ENCODE measurements at regions not wholly inside any gene's neighbourhood (a gene's known extent, or its start where the extent isn't known, plus 50 kb on each side); places are given as distances from the start of the nearest gene placed in this dataset.
"Not testable (repeated sequence)": the region's sequence is repeated elsewhere in the genome, so short reads cannot be mapped to it uniquely, and the experiment has no call there.

GRCh38 chr2:7866825-7867224 is 815.0 kb upstream of the ID2 start:
- DNase-seq, result no peak

DNA sequence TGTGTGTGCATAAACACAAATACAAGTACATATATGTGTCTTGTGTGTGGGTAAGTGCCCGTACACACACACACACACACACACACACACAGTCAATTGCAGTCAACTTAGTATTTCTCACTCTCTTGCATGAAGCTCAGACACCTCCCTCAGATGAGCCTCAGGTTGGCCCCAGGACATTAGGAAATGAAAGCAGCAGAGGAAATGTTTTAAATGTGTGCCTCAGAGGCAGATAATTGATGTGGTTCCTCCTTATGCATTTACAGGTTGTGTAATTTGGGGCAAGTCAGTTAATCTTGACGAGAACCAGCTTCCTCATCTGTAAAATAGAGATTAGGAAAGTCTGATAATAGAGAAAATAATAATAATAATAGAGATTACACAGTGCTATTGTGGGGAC is 814.0 kb upstream of the ID2 start:
- DNase-seq, result no peak

DNA sequence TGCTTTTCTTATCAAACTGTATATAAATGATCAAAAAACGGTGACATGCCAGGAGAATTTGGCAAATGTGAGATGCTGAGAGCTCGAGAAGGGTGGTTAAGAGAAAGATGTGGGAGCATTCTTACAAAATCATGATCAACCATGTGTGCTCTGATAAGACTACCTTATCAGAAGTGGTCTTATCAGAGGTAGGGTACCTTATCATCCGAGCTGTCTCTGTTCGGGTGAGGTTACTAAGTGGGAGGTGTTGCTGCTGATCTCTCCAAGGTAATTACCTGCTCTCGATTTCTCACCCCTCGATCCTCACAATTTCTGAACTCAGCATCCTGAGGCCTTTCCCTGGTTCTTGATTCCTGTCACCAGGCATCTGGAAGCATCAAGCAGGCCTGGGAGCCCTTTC is 813.0 kb upstream of the ID2 start:
- DNase-seq, result no peak

- not testable (repeated sequence) for DNase-seq
Measured at GRCh38 chr2:7876445-7876844, 805.4 kb upstream of the ID2 start.

GRCh38 chr2:7878266-7878665 is 803.6 kb upstream of the ID2 start:
- not testable (repeated sequence) for DNase-seq

DNA sequence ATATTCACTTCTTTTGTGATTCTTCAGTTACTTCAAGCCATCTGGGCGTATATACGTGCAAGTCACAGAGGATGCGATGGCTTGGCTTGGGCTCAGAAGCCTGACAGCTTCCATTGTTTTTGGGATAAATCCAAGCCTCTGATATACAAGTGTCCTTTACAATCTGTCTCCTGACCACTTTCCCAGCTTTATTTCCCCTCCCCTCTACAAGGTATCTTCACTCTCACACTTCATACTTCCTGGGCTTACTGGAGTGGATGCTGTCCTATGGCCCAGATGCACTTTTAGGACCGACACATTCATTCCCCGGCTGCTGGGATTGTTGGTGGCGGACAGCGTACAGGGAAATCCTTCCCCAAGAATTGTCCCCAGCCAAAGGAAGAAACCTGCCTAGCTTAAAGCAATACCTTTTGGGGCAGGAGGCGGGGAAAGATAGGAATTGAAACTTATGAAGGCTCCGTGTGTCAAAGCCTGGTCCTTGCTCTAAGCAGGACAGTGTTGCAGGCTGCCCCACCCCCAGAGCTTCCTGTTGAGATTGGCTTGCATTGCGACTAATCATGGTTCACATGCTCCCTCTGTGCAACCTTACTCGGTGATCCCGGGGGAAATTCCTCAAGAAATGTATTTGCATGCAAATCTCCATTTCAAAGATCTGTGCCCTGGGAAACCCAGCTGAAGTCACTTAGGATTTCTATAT is 802.9 kb upstream of the ID2 start:
- DNase-seq, result no peak

DNA sequence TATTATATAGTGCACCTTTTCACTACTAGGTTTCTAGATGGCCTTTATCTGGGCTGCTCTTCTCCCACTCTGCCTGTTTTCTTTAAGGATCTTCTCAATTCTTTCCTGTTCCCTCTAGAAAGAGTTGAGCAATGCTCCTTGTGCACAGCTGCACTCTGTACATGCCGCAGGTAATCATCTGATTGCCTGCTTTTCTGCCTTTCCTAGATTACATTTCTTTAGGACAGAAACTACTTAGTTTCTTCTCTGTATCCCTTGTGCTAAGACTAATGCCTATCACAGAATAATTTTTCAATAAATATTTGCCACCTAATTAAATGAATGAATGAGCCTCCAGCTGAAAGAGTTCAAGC is 802.4 kb upstream of the ID2 start:
- no peak for DNase-seq

DNA sequence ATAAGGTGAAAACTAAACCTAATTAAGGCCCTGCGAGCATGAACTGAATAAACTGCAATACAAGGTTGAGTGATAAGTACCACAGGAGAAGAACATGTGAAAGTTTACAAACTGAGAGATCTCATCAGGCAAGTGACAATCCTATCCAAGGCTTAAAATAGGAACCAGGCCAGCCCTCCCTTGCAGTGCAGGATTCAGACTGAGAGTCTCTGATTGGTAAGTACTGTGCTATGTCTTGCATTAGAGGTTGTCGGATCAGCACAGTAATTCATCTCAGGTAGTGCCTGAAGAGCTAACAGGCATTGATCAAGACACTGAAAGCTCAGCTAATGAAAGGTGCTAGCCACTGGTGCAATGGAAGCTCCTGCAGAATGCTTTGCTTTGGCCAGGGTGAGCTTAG is 801.7 kb upstream of the ID2 start:
- no peak for DNase-seq

- DNase-seq, result peak; percentile 26
Measured at GRCh38 chr2:7880566-7880965, 801.3 kb upstream of the ID2 start.

- DNase-seq, result no peak
Measured at GRCh38 chr2:7881063-7881462, 800.8 kb upstream of the ID2 start.

DNA sequence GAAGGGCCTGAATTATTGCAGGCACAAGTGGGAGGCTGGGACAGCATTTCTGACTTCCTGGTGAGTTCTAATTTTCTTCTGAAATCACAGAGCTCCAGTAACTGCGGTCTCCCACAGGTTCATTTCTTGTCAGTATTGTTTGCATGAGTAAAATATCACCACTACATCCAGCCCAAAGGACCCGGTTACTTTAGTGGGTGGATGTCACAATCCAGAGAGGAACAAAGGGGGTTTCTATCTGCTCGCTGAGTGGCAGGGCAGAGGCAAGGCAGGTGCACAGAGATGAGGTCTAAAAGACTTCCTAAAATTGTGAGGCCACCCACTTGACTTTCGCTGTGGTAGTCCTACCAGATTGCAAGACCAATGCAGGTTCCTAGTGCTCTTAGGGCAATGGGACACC is 800.4 kb upstream of the ID2 start:
- DNase-seq, result no peak

DNA sequence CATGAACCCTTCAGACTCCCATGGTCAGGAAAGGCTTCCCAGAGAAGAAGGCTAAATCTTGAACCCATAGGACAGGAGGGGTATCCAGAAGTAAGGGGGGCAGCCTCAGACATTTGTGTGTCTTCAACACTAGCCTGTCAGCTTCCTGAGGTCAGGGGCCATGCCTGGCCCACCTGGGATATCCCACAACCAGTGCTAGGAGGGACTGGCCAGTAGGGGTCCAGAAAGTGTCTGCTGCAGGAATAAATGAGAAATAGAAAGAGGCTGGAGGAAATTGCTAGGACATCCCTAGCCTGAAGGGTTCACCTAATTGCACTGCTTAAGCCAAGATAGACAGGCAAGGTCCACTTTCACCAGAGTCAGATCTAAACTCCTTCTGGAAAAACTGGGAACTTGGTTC is 799.6 kb upstream of the ID2 start:
- no peak for DNase-seq

- DNase-seq, result no peak
Measured at GRCh38 chr2:7884338-7884737, 797.5 kb upstream of the ID2 start.

DNA sequence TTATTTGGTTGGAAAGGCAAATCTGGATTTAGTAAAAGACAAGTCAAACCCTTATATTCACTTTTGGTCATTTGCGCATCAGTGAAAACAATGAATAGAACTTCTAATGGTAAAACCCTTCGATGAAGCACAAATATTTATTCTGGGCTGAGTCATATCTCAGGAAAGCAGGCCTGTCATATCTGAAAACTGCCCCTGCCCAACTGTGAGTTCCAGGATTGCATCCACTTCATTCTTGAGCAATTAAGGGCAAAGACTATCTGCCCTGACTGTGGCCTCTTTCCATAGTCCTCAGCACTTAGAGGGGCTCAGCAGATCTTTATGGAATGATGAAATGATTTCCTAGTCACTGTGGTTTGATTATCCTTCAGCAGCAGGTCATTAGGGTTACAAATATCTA is 795.2 kb upstream of the ID2 start:
- no peak for DNase-seq

GRCh38 chr2:7887441-7887840 is 794.4 kb upstream of the ID2 start:
- DNase-seq, result no peak

- no peak for DNase-seq
Measured at GRCh38 chr2:7888876-7889275, 793.0 kb upstream of the ID2 start.

GRCh38 chr2:7891312-7891711 is 790.5 kb upstream of the ID2 start:
- DNase-seq, result no peak

DNA sequence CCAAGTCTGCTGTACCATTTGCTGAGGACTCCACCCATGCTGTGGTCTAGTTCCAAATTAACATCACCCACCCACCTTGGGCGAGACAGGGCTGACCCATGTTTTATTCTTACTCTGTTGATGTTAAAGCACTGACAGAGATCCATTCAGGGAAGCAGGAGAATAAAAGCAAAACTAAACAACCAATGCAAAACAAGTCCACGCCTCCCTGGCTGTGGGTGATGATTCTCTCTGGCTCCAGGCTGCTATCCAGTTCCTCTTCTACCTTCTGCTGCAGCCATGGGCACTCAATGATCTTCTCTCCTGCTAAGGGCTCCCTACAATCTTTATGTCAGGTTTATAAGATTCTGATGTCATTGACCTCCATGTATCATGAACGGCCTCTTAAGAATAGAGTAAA is 786.6 kb upstream of the ID2 start:
- no peak for DNase-seq

DNA sequence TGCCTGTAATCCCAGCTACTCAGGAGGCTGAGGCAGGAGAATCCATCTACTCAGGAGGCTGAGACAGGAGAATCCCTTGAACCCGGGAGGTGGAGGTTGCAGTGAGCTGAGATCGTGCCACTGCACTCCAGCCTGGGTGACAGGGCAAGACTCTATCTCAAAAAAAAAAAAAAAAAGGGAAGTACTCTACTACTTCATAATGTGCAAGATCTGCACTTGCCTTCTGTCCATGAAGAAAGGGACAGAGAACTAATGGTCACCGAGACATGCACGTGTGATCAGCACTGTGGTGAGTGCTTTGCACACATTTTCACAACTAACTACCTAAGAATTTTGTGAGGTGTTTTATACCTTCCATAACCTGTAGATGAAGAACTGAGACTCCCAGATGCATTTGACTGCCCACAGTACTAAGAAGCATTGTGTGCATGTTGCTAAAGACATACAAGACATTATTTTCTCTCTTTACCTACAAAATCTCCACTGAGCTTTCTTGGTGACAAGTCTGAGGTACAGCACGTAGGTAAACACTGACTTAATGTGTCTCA is 784.8 kb upstream of the ID2 start:
- no peak for DNase-seq

GRCh38 chr2:7899241-7899640 is 782.6 kb upstream of the ID2 start:
- no peak for DNase-seq

- no peak for DNase-seq
Measured at GRCh38 chr2:7899923-7900322, 781.9 kb upstream of the ID2 start.

DNA sequence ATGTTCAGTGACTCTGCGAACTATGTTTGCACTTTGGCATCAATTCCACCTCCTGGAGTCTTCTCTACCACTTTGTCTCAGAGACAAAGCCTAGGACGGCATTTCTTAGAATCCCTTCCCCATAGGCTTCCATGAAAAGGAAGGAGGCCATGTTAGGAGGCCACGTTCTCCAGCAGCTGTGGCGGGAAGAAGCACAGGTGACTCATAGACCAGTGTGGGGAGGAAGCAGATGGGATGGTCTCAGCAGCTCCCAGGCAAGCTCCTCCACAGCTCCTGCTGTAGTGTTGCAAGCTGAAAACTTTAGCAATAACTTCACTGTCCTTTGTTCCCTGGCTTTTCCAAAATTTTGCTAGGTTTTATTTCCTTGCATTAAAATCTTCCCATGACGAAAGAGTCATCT is 781.3 kb upstream of the ID2 start:
- no peak for DNase-seq

- no peak for DNase-seq
Measured at GRCh38 chr2:7902251-7902765, 779.5 kb upstream of the ID2 start.

GRCh38 chr2:7904319-7904718 is 777.5 kb upstream of the ID2 start:
- DNase-seq, result no peak

DNA sequence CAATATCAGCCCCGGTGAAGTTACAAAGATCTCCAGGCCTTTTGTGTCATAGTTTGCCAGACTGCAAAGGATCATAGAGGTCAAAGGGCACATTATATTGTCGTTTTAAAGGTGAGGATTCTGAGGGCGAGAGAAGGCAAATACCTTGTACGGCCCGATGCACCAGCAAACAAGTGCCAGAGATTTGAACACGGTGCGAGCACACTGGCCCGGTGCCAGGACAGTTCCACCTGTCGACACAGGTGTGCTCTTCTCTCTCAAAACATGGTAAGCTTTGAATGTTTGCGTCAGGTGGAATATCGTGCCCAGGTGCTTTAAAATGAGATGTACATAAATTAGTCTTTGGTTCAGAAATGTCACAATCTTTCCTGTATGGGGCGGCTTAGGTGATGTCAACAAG is 776.1 kb upstream of the ID2 start:
- DNase-seq, result peak; percentile 72
